ENCODE measurements at regions not wholly inside any gene's neighbourhood (a gene's known extent, or its start where the extent isn't known, plus 50 kb on each side); places are given as distances from the start of the nearest gene placed in this dataset.

- TF ChIP-seq CTCF (IDR thresholded peaks at IDR 0.05): no peak
- TF ChIP-seq POLR2A (IDR thresholded peaks at IDR 0.05): no peak
Observed at GRCh38 chr1:73162564-73162963, 880.2 kb upstream of the NEGR1 start.

Data from heart left ventricle (tissue), 13 donors.